B cell (primary cell): ENCODE measurements at regions not wholly inside any gene's neighbourhood (a gene's known extent, or its start where the extent isn't known, plus 50 kb on each side); places are given as distances from the start of the nearest gene placed in this dataset.

ENCODE experiments used
- ATAC-seq: fragments of 200-7000 bp; cut with Tn5 transposase; one replicate; pipeline ENCODE4 v1.10.0; 2021; ENCODE audit warnings: low read depth, mild to moderate bottlenecking, moderate number of reproducible peaks, moderate library complexity
- CTCF ChIA-PET: fragments of 350-600 bp; sonication (Branson Sonifier 250); formaldehyde crosslinking; loops from one replicate; lab custom pipeline; 2021; ENCODE audit warnings: antibody characterized with exemption, inconsistent platforms; lab: Charles Lee
- POLR2A ChIA-PET: fragments of 350-600 bp; sonication (Branson Sonifier 250); formaldehyde crosslinking; loops from one replicate; lab custom pipeline; 2021; ENCODE audit warnings: antibody characterized with exemption; lab: Charles Lee
- DNase-seq: peaks from one replicate; pipeline ENCODE4 v3.0.0; 2013
- H2AFZ ChIP-seq: 2 replicates; pipeline ENCODE4 v1.6.1; 2012; ENCODE audit warnings: mild to moderate bottlenecking, low read depth, low read length; ENCODE audit not compliant: insufficient read depth, poor library complexity, severe bottlenecking
- H3K27ac ChIP-seq, 2 donors: 1 replicate in 1 of 2; 2 replicates in 1 of 2; pipeline ENCODE4 v1.5.1; 2012 to 2013; ENCODE audit warnings: low read length in 2 of 2, mild to moderate bottlenecking in 2 of 2, moderate library complexity in 1 of 2
- H3K27me3 ChIP-seq, 4 experiments: fragments of 200-600 bp in 1 of 4; sonication (generic) in 1 of 4; replicated peaks in 1 of 4; 1 replicate in 2 of 4; 2 replicates in 2 of 4; pipeline versions ENCODE4 v1.6.1 to v1.7.0; 2013 to 2016; ENCODE audit warnings: low read length in 3 of 4, mild to moderate bottlenecking in 2 of 4, mixed read lengths in 1 of 4, moderate library complexity in 1 of 4; ENCODE audit not compliant: insufficient read depth in 4 of 4, control insufficient read depth in 3 of 4; ENCODE audit errors: control extremely low read depth in 1 of 4
- H3K36me3 ChIP-seq, 2 experiments: replicated peaks in 1 of 2; 1 replicate in 1 of 2; 2 replicates in 1 of 2; pipeline versions ENCODE4 v1.6.1 to v1.7.1; 2013; ENCODE audit warnings: low read length in 1 of 2; ENCODE audit not compliant: insufficient read depth in 2 of 2, control insufficient read depth in 1 of 2; ENCODE audit errors: control extremely low read depth in 1 of 2, extremely low read depth in 1 of 2
- H3K4me1 ChIP-seq, 2 donors: fragments of 200-600 bp in 1 of 2; sonication (generic) in 1 of 2; 1 replicate in 1 of 2; 2 replicates in 1 of 2; pipeline versions ENCODE4 v1.5.1 to v1.6.1; 2013 to 2017; ENCODE audit warnings: low read length in 2 of 2; ENCODE audit not compliant: control insufficient read depth in 2 of 2, insufficient read depth in 2 of 2
- H3K4me2 ChIP-seq: replicated peaks from 2 replicates; pipeline ENCODE3; 2012; ENCODE audit warnings: mild to moderate bottlenecking, low read depth, low read length; ENCODE audit not compliant: poor library complexity, severe bottlenecking
- H3K4me3 ChIP-seq, 5 experiments: fragments of 200-600 bp in 1 of 5; sonication (generic) in 1 of 5; 1 replicate in 3 of 5; 2 replicates in 2 of 5; pipeline versions ENCODE4 v1.5.1 to v1.7.0; 2011 to 2016; ENCODE audit warnings: low read length in 4 of 5, mild to moderate bottlenecking in 4 of 5, low read depth in 2 of 5, control low read depth in 1 of 5, moderate library complexity in 1 of 5; ENCODE audit not compliant: insufficient read depth in 1 of 5; ENCODE audit errors: control extremely low read depth in 1 of 5, extremely low read depth in 1 of 5
- H3K79me2 ChIP-seq: fragments of 200-600 bp; sonication (generic); one replicate; pipeline ENCODE4 v1.6.0; 2016; ENCODE audit warnings: low read length; ENCODE audit not compliant: control insufficient read depth, insufficient read depth
- H3K9ac ChIP-seq: fragments of 200-600 bp; sonication (generic); 2 replicates; pipeline ENCODE4 v1.6.1; 2017; ENCODE audit warnings: mild to moderate bottlenecking, low read length, moderate library complexity
- H3K9me3 ChIP-seq, 3 donors: one replicate each; pipeline versions ENCODE4 v1.6.1 to v1.7.1; 2013; ENCODE audit warnings: low read length in 2 of 3; ENCODE audit not compliant: control insufficient read depth in 2 of 3, insufficient read depth in 1 of 3; ENCODE audit errors: control extremely low read depth in 1 of 3
- H4K20me1 ChIP-seq: 2 replicates; pipeline ENCODE4 v1.6.0; 2012; ENCODE audit warnings: mild to moderate bottlenecking, low read length; ENCODE audit not compliant: insufficient read depth, control insufficient read depth, poor library complexity, severe bottlenecking
- H3K27ac Mint-ChIP-seq: one replicate; pipeline ENCODE4 v1.8.0; 2021; ENCODE audit warnings: mixed read lengths
- H3K27me3 Mint-ChIP-seq: one replicate; pipeline ENCODE4 v1.8.0; 2021; ENCODE audit warnings: mixed read lengths
- H3K4me1 Mint-ChIP-seq: one replicate; pipeline ENCODE4 v1.8.0; 2021; ENCODE audit warnings: mixed read lengths
- H3K4me3 Mint-ChIP-seq: one replicate; pipeline ENCODE4 v1.8.0; 2021; ENCODE audit warnings: mixed read lengths
- H3K9me3 Mint-ChIP-seq: one replicate; pipeline ENCODE4 v1.8.0; 2022; ENCODE audit warnings: mixed read lengths; ENCODE audit not compliant: insufficient read depth
- EZH2 ChIP-seq: IDR thresholded peaks from 2 replicates; pipeline ENCODE4 v1.6.1; 2012; ENCODE audit warnings: borderline replicate concordance, low read depth, mild to moderate bottlenecking, moderate library complexity, low read length; ENCODE audit not compliant: insufficient read depth, poor library complexity, severe bottlenecking
- WGBS: methylation state at CpG from one replicate; pipeline ENCODE4 v1.1.5; 2013; ENCODE audit warnings: missing lambda C conversion rate; ENCODE audit not compliant: insufficient coverage; 5-methylcytosine and 5-hydroxymethylcytosine counted together
- intact Hi-C: fragments of 100-400 bp; cut with micrococcal nuclease; formaldehyde crosslinking; loops from one replicate; pipeline ENCODE4 v1.10.0; 2022
- TF ChIP-seq, protein P1 (sequence below): fragments of 200-600 bp; IDR thresholded peaks from one replicate; pipeline ENCODE4 v1.8.0; 2022; ENCODE audit warnings: antibody characterized with exemption, mild to moderate bottlenecking

DNA sequence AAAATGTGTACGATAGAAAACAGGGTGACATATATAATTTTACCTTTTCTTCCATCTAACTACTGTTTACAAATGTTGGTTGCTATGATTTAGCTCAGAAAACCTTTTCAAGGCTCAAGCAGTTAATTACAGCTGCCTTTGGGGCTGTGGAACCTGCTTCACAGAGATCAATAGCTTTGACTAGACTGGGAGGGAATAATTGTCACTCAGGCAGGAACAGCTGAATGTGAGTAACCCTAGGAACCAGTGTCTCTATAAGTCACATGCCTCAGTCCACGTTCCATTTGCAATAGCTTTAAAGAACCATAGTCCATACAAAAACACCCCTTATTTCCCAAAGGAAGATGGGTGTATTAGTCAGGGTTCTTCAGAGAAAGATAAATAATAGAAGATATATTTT, 306.8 kb upstream of the ERCC4 start:
- no peaks in the 10 kb centered on the region for H3K36me3 ChIP-seq
- Mint-ChIP-seq H3K9me3 (no peaks in the 10 kb centered on the region), H3K4me3 (no peak overlapping the region), H3K27me3 (no peaks in the 10 kb centered on the region), H3K4me1 (no peaks in the 10 kb centered on the region), H3K27ac (no peak overlapping the region)
- WGBS, result no CpG with 5 or more reads among the region's 2 CpGs
- H3K4me1 ChIP-seq, result no peaks in the 10 kb centered on the region
- POLR2A ChIA-PET, result no interaction called here
- H3K9me3 ChIP-seq, result peaks cover 0 to 8% (median 2%) of the 10 kb centered on the region in 3 donors
- no peak overlapping the region for H3K4me2 ChIP-seq
- no peak overlapping the region for H3K27ac ChIP-seq
- DNase-seq (no peak), ATAC-seq (no peak)
- no peak overlapping the region for H3K4me3 ChIP-seq
- H4K20me1 ChIP-seq, result no peaks in the 10 kb centered on the region
- TF ChIP-seq, protein P1, sequence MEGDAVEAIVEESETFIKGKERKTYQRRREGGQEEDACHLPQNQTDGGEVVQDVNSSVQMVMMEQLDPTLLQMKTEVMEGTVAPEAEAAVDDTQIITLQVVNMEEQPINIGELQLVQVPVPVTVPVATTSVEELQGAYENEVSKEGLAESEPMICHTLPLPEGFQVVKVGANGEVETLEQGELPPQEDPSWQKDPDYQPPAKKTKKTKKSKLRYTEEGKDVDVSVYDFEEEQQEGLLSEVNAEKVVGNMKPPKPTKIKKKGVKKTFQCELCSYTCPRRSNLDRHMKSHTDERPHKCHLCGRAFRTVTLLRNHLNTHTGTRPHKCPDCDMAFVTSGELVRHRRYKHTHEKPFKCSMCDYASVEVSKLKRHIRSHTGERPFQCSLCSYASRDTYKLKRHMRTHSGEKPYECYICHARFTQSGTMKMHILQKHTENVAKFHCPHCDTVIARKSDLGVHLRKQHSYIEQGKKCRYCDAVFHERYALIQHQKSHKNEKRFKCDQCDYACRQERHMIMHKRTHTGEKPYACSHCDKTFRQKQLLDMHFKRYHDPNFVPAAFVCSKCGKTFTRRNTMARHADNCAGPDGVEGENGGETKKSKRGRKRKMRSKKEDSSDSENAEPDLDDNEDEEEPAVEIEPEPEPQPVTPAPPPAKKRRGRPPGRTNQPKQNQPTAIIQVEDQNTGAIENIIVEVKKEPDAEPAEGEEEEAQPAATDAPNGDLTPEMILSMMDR, result no peak
- TF ChIP-seq EZH2, result no peak
- H2AFZ ChIP-seq, result no peak overlapping the region
- intact Hi-C loops, result no loop called here
- no peaks in the 10 kb centered on the region for H3K27me3 ChIP-seq
- CTCF ChIA-PET, result no interaction called here
- no peaks in the 10 kb centered on the region for H3K79me2 ChIP-seq
- no peak overlapping the region for H3K9ac ChIP-seq

DNA sequence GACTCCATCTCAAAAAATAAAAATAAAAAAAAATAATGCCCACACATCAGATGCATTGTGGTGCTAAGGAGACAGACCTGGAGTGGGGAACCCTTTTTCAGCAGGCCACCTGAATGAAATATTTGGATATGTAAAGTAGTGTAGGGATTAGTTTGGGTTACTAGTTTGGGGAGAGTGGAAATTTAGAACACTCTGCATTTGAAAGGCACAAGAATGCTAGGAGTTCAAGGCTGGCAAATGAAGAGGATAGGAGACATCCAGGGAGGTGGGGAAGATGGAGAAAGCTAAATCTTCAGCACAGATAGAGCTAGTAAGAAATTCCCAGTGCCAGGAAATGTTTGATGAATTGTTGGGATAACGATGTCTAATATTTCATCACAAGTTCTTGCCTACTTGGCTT, 298.3 kb upstream of the ERCC4 start:
- Histone ChIP-seq H3K4me2 (no peak overlapping the region), H3K4me3 (no peak overlapping the region), H3K27me3 (no peaks in the 10 kb centered on the region), H4K20me1 (no peaks in the 10 kb centered on the region), H3K9ac (no peak overlapping the region), H3K27ac (no peak overlapping the region), H3K4me1 (no peaks in the 10 kb centered on the region), H2AFZ (no peak overlapping the region), H3K9me3 (no peaks in the 10 kb centered on the region), H3K79me2 (no peaks in the 10 kb centered on the region), H3K36me3 (no peaks in the 10 kb centered on the region)
- WGBS, result no CpG with 5 or more reads among the region's 1 CpG
- DNase-seq (no peak), ATAC-seq (no peak)
- no peak overlapping the region for H3K4me3 Mint-ChIP-seq
- no peaks in the 10 kb centered on the region for H3K9me3 Mint-ChIP-seq
- no peak for TF ChIP-seq EZH2
- TF ChIP-seq, protein P1, result no peak
- intact Hi-C loops, result no loop called here
- ChIA-PET POLR2A (no interaction called here), CTCF (no interaction called here)
- no peaks in the 10 kb centered on the region for H3K4me1 Mint-ChIP-seq
- H3K27ac Mint-ChIP-seq, result no peak overlapping the region
- peaks cover 6% of the 10 kb centered on the region for H3K27me3 Mint-ChIP-seq
